NCI-H1105 treated with DMSO at 0.1 percent for 48 hours (cell line): ENCODE measurements at regions not wholly inside any gene's neighbourhood (a gene's known extent, or its start where the extent isn't known, plus 50 kb on each side); places are given as distances from the start of the nearest gene placed in this dataset.

Source experiments
- DNase-seq: peaks from one replicate; lab custom pipeline; 2025; lab: John Stamatoyannopoulos, UW

GRCh38 chr2:168378960-168379669 is 77.0 kb upstream of the CERS6 start:
- DNase-seq = no peak

- DNase-seq = no peak
Observed at GRCh38 chr2:168380500-168380899, 75.6 kb upstream of the CERS6 start.

GRCh38 chr2:168392024-168392423 is 64.0 kb upstream of the CERS6 start:
- no peak for DNase-seq

- DNase-seq = no peak
Observed at GRCh38 chr2:168392797-168393196, 63.3 kb upstream of the CERS6 start.

GRCh38 chr2:168394262-168394661 is 61.8 kb upstream of the CERS6 start:
- no peak for DNase-seq

- DNase-seq = no peak
Observed at GRCh38 chr2:168396131-168396530, 59.9 kb upstream of the CERS6 start.

GRCh38 chr2:168397629-168398028 is 58.4 kb upstream of the CERS6 start:
- DNase-seq = no peak

- DNase-seq = no peak
Observed at GRCh38 chr2:168401048-168401556, 55.0 kb upstream of the CERS6 start.

GRCh38 chr2:168401771-168402170 is 54.3 kb upstream of the CERS6 start:
- no peak for DNase-seq

GRCh38 chr2:168402531-168402930 is 53.5 kb upstream of the CERS6 start:
- DNase-seq = no peak

- no peak for DNase-seq
Observed at GRCh38 chr2:168403736-168404135, 52.3 kb upstream of the CERS6 start.

GRCh38 chr2:168404764-168405163 is 51.3 kb upstream of the CERS6 start:
- no peak for DNase-seq
